Right atrium auricular region (tissue), 2 donors: ENCODE measurements at regions not wholly inside any gene's neighbourhood (a gene's known extent, or its start where the extent isn't known, plus 50 kb on each side); places are given as distances from the start of the nearest gene placed in this dataset.

ENCODE experiments used
- DNase-seq: peaks from one replicate; pipeline ENCODE4 v3.0.0-alpha.2; 2019; ENCODE audit warnings: low spot score
- H3K27ac ChIP-seq, 2 donors: fragments of 200-600 bp; sonication (generic); 1 replicate in 1 of 2; 2 replicates in 1 of 2; pipeline ENCODE4 v1.5.1; 2016 to 2019
- H3K27me3 ChIP-seq, 2 donors: fragments of 200-600 bp; sonication (generic); one replicate each; pipeline versions ENCODE4 v1.5.1 to v1.6.0; 2017 to 2019
- H3K36me3 ChIP-seq: fragments of 200-600 bp; sonication (generic); one replicate; pipeline ENCODE4 v1.5.1; 2016
- H3K4me1 ChIP-seq, 2 donors: fragments of 200-600 bp; sonication (generic); one replicate each; pipeline versions ENCODE4 v1.5.1 to v1.6.0; 2017 to 2019
- H3K4me3 ChIP-seq, 2 donors: fragments of 200-600 bp; sonication (generic); 1 replicate in 1 of 2; 2 replicates in 1 of 2; pipeline ENCODE4 v1.5.1; 2017 to 2019; ENCODE audit warnings: mild to moderate bottlenecking in 1 of 2, moderate library complexity in 1 of 2
- H3K9me3 ChIP-seq, 2 donors: fragments of 200-600 bp; sonication (generic); one replicate each; pipeline ENCODE4 v1.5.1; 2019
- TF ChIP-seq, protein P1 (sequence below), 2 donors: fragments of 200-600 bp; sonication (generic); IDR thresholded peaks; one replicate each; pipeline ENCODE4 v1.5.1; 2019; ENCODE audit warnings: antibody characterized with exemption in 2 of 2

DNA sequence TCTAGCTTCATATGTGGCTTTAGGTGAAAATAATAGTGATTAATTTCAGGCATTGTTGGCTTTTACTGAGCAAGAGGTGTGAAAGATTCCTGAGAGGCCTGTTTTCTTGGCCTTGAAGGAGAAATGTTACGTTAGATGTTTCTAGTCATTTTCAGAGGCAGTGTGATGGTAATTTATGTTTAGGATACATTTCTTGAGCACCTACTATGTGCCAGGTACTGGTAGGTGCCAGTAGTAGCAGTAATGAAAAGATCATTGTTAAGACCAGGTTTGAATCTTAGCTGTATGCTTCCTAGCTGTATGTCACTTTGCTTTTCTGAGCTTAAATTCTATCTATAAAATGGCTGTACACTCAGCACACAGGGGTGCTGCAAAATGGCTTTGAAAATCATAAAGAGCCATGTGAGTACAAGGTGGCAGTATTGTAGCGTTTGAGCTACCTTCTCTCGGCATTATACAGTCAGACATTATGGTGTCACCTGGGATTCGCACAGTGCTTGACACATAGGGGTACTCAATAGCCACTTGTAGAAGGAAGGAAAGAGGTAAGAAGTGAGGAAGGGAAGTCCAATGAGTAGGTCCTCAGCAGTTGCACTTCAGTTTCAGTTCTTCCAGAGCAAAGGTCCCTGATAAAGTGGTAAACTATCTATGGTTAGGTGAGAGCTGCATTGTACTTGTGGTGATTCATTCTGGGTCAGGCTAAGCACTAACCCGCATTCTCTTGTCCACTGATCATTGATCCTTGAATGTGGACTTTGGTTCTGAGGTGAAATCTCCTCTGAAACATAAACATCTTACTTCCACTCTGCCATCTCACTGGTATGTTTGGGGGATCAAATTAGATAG, 166.5 kb upstream of the NR3C1 start:
- TF ChIP-seq, protein P1, sequence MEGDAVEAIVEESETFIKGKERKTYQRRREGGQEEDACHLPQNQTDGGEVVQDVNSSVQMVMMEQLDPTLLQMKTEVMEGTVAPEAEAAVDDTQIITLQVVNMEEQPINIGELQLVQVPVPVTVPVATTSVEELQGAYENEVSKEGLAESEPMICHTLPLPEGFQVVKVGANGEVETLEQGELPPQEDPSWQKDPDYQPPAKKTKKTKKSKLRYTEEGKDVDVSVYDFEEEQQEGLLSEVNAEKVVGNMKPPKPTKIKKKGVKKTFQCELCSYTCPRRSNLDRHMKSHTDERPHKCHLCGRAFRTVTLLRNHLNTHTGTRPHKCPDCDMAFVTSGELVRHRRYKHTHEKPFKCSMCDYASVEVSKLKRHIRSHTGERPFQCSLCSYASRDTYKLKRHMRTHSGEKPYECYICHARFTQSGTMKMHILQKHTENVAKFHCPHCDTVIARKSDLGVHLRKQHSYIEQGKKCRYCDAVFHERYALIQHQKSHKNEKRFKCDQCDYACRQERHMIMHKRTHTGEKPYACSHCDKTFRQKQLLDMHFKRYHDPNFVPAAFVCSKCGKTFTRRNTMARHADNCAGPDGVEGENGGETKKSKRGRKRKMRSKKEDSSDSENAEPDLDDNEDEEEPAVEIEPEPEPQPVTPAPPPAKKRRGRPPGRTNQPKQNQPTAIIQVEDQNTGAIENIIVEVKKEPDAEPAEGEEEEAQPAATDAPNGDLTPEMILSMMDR (IDR thresholded peaks at IDR 0.05): no peak
- no peaks in the 10 kb centered on the region for H3K9me3 ChIP-seq
- H3K36me3 ChIP-seq: no peaks in the 10 kb centered on the region
- DNase-seq: no peak
- H3K27ac ChIP-seq: no peak overlapping the region
- H3K4me3 ChIP-seq: no peak overlapping the region
- H3K27me3 ChIP-seq: no peaks in the 10 kb centered on the region
- peaks cover 0 to 14% of the 10 kb centered on the region in 2 donors for H3K4me1 ChIP-seq

DNA sequence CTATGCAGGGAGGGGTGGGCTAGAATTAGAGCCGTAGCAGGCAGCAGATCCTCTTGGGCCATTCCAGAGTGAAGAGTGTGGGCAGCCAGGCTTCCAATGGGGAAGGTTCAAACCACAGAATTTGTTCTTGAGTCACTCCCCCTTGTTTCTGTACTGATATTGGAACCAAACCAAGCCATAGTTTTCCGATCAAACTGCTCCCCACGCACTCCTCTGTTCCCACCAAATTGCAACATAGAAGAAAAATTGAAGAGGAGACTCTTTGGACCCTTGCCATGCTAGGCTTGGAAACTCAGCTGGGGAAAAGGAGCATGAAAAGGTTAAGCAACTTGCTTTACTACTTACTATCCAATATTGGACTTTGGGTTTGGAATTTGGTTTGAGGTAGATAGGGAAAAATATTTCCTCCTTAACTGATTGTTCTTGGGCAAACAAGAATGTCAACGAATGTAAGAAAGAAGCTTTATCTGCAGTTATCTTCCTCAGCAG, 165.8 kb upstream of the NR3C1 start:
- H3K4me3 ChIP-seq: no peak overlapping the region
- TF ChIP-seq, protein P1 (IDR thresholded peaks at IDR 0.05): no peak
- H3K27ac ChIP-seq: no peak overlapping the region
- no peaks in the 10 kb centered on the region for H3K36me3 ChIP-seq
- no peaks in the 10 kb centered on the region for H3K9me3 ChIP-seq
- no peak for DNase-seq
- H3K27me3 ChIP-seq: no peaks in the 10 kb centered on the region
- peaks cover 0 to 13% of the 10 kb centered on the region in 2 donors for H3K4me1 ChIP-seq

DNA sequence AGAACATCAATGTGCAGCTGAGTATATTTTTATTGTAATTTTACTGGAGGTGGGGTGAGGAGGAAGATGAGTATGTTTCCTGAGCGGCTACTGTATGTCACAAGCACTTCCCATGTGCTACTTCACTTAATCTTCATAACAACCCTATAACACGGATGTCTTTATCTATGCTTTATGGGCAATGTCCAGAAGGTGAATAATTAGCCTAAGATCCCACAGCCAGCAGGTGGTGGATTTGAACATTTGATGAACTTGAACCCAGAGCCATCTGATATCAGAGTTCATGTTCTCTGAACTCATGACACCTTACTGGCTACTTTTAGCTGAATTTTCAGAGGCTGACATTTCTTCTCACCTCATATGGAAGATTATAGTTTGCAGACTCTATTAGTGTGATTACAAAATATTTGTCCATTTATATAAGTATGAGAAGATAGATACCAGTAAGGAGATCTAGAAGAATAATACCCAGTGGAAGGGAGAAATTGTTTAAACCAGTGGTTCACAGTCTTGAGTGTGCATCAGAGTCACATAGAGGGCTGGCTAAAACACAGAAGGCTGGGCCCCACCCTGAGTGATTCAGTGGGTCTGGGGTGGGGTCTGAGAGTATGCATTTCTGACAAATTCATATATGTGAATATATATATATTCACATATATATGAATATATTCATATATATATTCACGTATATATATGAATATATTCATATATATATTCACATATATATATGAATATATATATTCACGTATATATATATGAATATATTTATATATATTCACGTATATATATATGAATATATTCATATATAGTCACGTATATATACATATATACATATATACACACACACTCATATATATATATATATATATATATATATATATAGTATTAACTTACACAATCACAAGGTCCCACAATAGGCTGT, 164.4 kb upstream of the NR3C1 start:
- no peak overlapping the region for H3K4me3 ChIP-seq

DNA sequence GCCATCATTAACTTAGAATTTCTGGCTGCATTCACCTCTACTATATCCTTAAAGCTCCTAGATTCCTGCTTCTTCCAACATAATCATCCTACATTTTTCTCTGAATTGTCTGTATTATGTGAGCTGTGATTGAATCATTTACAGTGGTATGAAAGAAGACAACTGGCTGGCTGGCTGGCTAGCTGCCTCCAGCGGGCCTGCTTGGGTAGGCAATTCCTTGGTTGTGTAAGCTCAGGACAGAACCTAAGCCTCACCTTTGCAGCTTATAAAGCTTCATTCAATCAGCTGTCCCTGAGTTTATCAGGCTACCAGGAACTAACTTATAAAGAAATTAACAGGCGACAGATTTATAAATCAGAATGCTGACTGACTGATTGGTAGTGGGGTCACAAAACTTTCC, 162.7 kb upstream of the NR3C1 start:
- DNase-seq: no peak
- Histone ChIP-seq H3K27ac (no peak overlapping the region), H3K9me3 (no peaks in the 10 kb centered on the region), H3K36me3 (no peaks in the 10 kb centered on the region), H3K27me3 (no peaks in the 10 kb centered on the region), H3K4me1 (peaks cover 0 to 4% of the 10 kb centered on the region in 2 donors), H3K4me3 (no peak overlapping the region)
- TF ChIP-seq, protein P1 (IDR thresholded peaks at IDR 0.05): no peak

More for the DNA sequence above, 164.4 kb upstream of the NR3C1 start:
- Histone ChIP-seq H3K4me1 (peaks cover 0 to 5% of the 10 kb centered on the region in 2 donors), H3K27ac (no peak overlapping the region), H3K36me3 (no peaks in the 10 kb centered on the region), H3K27me3 (no peaks in the 10 kb centered on the region), H3K9me3 (no peaks in the 10 kb centered on the region)
- TF ChIP-seq, protein P1 (IDR thresholded peaks at IDR 0.05): no peak
- no peak for DNase-seq

DNA sequence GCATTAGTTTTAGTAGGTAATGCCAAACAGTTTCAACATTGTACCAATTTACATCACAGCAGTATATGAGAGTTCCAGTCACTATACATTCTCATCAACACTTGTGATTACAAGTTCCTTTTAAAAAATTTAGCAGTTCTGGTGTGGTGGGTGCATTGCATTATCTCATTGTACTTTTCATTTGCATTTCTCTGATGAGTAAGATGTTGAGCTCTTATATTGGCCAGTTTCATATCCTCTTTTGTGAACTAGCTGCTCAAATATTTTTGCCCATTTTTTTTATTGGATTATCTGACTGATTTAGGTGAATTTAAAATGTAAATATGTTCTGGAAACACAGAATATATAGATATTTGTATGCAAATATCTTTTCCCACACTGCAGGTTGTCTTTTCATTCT, 160.9 kb upstream of the NR3C1 start:
- no peak overlapping the region for H3K27ac ChIP-seq
- DNase-seq: no peak
- TF ChIP-seq, protein P1 (IDR thresholded peaks at IDR 0.05): no peak
- H3K4me3 ChIP-seq: no peak overlapping the region
- H3K9me3 ChIP-seq: no peaks in the 10 kb centered on the region
- no peaks in the 10 kb centered on the region for H3K27me3 ChIP-seq
- no peaks in the 10 kb centered on the region for H3K36me3 ChIP-seq
- peaks cover 0 to 4% of the 10 kb centered on the region in 2 donors for H3K4me1 ChIP-seq
